Ovary (tissue), 1 donor: ENCODE measurements at regions not wholly inside any gene's neighbourhood (a gene's known extent, or its start where the extent isn't known, plus 50 kb on each side); places are given as distances from the start of the nearest gene placed in this dataset. TPM values are rescaled to one million over a fixed set of nuclear protein-coding genes. Genes with fewer than 3 reads are reported as not detected.

Experiments
- small RNA-seq: library from RNA; depleted of rRNA; stranded (forward); fragments of <200 nt; gene quantifications from one replicate; pipeline ENCODE3, GENCODE V24; 2016

Small RNA genes lying in the stretch of these regions (small RNA-seq; reads per million reads assigned to genes)
- gene RF00019 = not detected
